Endothelial cell (in vitro differentiated cells): ENCODE measurements at regions not wholly inside any gene's neighbourhood (a gene's known extent, or its start where the extent isn't known, plus 50 kb on each side); places are given as distances from the start of the nearest gene placed in this dataset.

ENCODE experiments used
- DNase-seq: peaks from one replicate; pipeline ENCODE4 v3.0.0; 2021; ENCODE audit warnings: low spot score
- H3K27ac Mint-ChIP-seq: one replicate; pipeline ENCODE4 v1.8.0; 2021; ENCODE audit warnings: mixed read lengths, inconsistent platforms; ENCODE audit not compliant: unreplicated experiment
- H3K27me3 Mint-ChIP-seq: one replicate; pipeline ENCODE4 v1.8.0; 2021; ENCODE audit warnings: mild to moderate bottlenecking, moderate library complexity, mixed read lengths, inconsistent platforms; ENCODE audit not compliant: unreplicated experiment
- H3K36me3 Mint-ChIP-seq: one replicate; pipeline ENCODE4 v1.8.0; 2021; ENCODE audit warnings: mild to moderate bottlenecking, low read depth, mixed read lengths, inconsistent platforms; ENCODE audit not compliant: unreplicated experiment
- H3K4me1 Mint-ChIP-seq: one replicate; pipeline ENCODE4 v1.8.0; 2021; ENCODE audit warnings: mild to moderate bottlenecking, mixed read lengths, inconsistent platforms; ENCODE audit not compliant: unreplicated experiment
- H3K4me3 Mint-ChIP-seq: one replicate; pipeline ENCODE4 v1.8.0; 2021; ENCODE audit warnings: mild to moderate bottlenecking, mixed read lengths, inconsistent platforms; ENCODE audit not compliant: unreplicated experiment
- H3K9me3 Mint-ChIP-seq: one replicate; pipeline ENCODE4 v1.8.0; 2021; ENCODE audit warnings: mixed read lengths, inconsistent platforms; ENCODE audit not compliant: unreplicated experiment
- TF ChIP-seq, protein P1 (sequence below): fragments of 200-600 bp; sonication (generic); IDR thresholded peaks from one replicate; pipeline ENCODE4 v1.5.0; 2021; ENCODE audit warnings: antibody characterized with exemption; ENCODE audit not compliant: unreplicated experiment

GRCh38 chr16:62205459-62205858, 169.2 kb upstream of the CDH8 start:
- DNase-seq, result no peak
- TF ChIP-seq, protein P1, sequence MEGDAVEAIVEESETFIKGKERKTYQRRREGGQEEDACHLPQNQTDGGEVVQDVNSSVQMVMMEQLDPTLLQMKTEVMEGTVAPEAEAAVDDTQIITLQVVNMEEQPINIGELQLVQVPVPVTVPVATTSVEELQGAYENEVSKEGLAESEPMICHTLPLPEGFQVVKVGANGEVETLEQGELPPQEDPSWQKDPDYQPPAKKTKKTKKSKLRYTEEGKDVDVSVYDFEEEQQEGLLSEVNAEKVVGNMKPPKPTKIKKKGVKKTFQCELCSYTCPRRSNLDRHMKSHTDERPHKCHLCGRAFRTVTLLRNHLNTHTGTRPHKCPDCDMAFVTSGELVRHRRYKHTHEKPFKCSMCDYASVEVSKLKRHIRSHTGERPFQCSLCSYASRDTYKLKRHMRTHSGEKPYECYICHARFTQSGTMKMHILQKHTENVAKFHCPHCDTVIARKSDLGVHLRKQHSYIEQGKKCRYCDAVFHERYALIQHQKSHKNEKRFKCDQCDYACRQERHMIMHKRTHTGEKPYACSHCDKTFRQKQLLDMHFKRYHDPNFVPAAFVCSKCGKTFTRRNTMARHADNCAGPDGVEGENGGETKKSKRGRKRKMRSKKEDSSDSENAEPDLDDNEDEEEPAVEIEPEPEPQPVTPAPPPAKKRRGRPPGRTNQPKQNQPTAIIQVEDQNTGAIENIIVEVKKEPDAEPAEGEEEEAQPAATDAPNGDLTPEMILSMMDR, result peak; percentile 53
- no peak overlapping the region for H3K4me3 Mint-ChIP-seq
- H3K27ac Mint-ChIP-seq, result no peak overlapping the region
- H3K27me3 Mint-ChIP-seq, result no peaks in the 10 kb centered on the region
- H3K9me3 Mint-ChIP-seq, result no peaks in the 10 kb centered on the region
- no peaks in the 10 kb centered on the region for H3K4me1 Mint-ChIP-seq
- no peaks in the 10 kb centered on the region for H3K36me3 Mint-ChIP-seq

DNA sequence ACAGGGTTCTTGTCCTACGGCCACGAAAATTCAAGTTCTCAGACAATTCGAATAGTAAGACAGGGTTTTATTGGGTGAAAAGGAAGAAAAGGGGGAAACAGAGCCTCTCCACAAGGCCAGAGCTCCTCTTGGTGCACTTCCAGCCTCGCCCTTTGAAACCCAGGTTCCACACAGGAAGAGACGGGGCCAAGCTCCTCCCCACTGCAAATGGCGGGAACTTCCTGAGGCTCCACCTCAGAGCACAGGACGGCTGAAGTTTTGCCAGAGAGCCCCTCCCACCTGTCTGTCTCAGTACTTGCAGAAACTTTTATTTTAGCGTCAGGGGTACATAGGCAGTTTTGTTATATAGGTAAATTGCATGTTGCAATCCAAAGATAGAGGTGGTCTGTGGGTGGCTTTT, 165.7 kb upstream of the CDH8 start:
- TF ChIP-seq, protein P1, result no peak
- no peak overlapping the region for H3K4me3 Mint-ChIP-seq
- no peaks in the 10 kb centered on the region for H3K4me1 Mint-ChIP-seq
- no peaks in the 10 kb centered on the region for H3K27me3 Mint-ChIP-seq
- no peak for DNase-seq
- no peaks in the 10 kb centered on the region for H3K36me3 Mint-ChIP-seq
- no peaks in the 10 kb centered on the region for H3K9me3 Mint-ChIP-seq
- H3K27ac Mint-ChIP-seq, result no peak overlapping the region

DNA sequence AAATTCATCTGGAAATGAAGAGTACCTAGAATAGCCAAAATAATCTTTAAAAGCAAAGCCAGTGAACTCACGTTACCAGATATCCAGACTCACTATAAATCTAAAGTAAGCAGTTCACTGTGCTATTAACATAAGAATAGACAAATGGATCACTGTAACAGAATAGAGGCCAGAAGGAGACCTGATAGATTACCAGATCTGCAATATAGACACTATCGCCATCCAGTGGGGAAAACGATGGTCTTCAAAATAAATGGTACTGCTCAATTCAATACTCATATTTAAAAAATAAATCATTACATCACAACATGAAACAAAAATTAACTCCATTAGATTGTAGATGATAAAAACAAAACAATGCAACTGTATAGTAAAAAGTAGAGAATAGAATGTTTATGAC, 158.6 kb upstream of the CDH8 start:
- Mint-ChIP-seq H3K36me3 (no peaks in the 10 kb centered on the region), H3K4me1 (no peaks in the 10 kb centered on the region), H3K9me3 (no peaks in the 10 kb centered on the region), H3K4me3 (no peak overlapping the region), H3K27ac (no peak overlapping the region), H3K27me3 (no peaks in the 10 kb centered on the region)
- TF ChIP-seq, protein P1, result no peak
- DNase-seq, result no peak

GRCh38 chr16:62190426-62190825, 154.2 kb upstream of the CDH8 start:
- H3K4me1 Mint-ChIP-seq, result no peaks in the 10 kb centered on the region
- H3K27ac Mint-ChIP-seq, result no peak overlapping the region
- no peaks in the 10 kb centered on the region for H3K36me3 Mint-ChIP-seq
- no peaks in the 10 kb centered on the region for H3K27me3 Mint-ChIP-seq
- TF ChIP-seq, protein P1, result peak; percentile 57
- H3K4me3 Mint-ChIP-seq, result no peak overlapping the region
- H3K9me3 Mint-ChIP-seq, result no peaks in the 10 kb centered on the region
- no peak for DNase-seq

DNA sequence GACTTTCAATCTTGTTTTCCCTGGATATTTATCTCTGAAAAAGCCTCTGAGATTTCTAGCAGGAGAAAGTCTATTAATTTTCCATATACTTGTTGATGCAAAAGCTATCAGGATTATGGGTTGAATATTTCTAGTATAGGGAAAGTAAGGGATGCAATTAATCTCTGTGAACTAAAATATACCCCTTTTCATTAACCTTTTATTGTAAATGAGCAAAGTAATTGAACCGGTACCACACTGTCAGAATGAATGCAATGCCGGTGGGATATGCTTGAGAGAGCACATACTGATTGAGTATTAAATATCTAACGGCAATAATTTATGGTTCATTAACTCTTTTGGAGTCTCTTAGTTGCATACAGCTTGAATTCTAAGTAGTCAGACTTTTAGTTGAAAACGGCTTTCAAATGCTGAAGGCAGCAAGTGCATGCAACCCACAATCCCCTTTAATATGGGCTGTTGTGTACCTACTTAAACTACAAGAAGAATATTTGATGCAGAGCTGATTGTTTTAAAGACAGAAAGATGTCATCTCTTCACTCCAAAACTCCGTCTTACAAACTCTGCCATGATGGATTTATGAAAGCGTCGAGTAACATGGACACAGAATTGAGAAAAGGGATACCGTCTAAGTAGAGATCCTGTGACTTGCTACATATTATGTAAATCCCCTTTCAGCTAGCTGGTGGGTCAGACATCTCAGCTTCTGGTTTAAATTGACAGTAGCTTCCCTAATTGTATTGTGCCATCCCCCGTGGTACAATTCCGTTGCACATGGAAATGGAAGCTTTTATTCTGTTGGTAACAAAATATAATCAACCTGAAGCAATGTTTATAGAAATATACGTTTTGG, 141.3 kb upstream of the CDH8 start:
- Mint-ChIP-seq H3K27ac (no peak overlapping the region), H3K9me3 (no peaks in the 10 kb centered on the region), H3K27me3 (no peaks in the 10 kb centered on the region), H3K36me3 (no peaks in the 10 kb centered on the region), H3K4me1 (no peaks in the 10 kb centered on the region), H3K4me3 (no peak overlapping the region)
- TF ChIP-seq, protein P1, result no peak
- DNase-seq, result no peak
